ENCODE measurements at regions not wholly inside any gene's neighbourhood (a gene's known extent, or its start where the extent isn't known, plus 50 kb on each side); places are given as distances from the start of the nearest gene placed in this dataset.

- TF ChIP-seq SPI1 (IDR thresholded peaks at IDR 0.05; ENCODE audit: borderline replicate concordance, low read depth) (no peak), POLR2AphosphoS5 (IDR thresholded peaks at IDR 0.05; ENCODE audit: low read depth) (no peak), GABPA (IDR thresholded peaks at IDR 0.05; ENCODE audit: low read depth) (no peak), CTCF (IDR thresholded peaks at IDR 0.05; ENCODE audit: insufficient read depth, low read length) (no peak), REST (IDR thresholded peaks at IDR 0.05; ENCODE audit: insufficient replicate concordance, low read depth) (no peak)
- no peak for DNase-seq (ENCODE audit: low read depth in 1 of 2, low spot score in 1 of 2)
- H3K4me3 ChIP-seq (replicated peaks; ENCODE audit: insufficient read depth, low read length), result no peak overlapping the region
- no peak overlapping the region for H3K27ac ChIP-seq (replicated peaks)
- no peaks in the 10 kb centered on the region for H3K27me3 ChIP-seq (ENCODE audit: insufficient read depth, poor library complexity, severe bottlenecking)
Observed at GRCh38 chr16:51450909-51451308, 299.8 kb upstream of the SALL1 start.

GRCh38 chr16:51450376-51450775 is 299.3 kb upstream of the SALL1 start:
- DNase-seq (ENCODE audit: low read depth in 1 of 2, low spot score in 1 of 2), result no peak
- Histone ChIP-seq H3K27me3 (ENCODE audit: insufficient read depth, poor library complexity, severe bottlenecking) (no peaks in the 10 kb centered on the region), H3K4me3 (replicated peaks; ENCODE audit: insufficient read depth, low read length) (no peak overlapping the region), H3K27ac (replicated peaks) (no peak overlapping the region)
- no peak for TF ChIP-seq POLR2AphosphoS5 (IDR thresholded peaks at IDR 0.05; ENCODE audit: low read depth)
- no peak for TF ChIP-seq REST (IDR thresholded peaks at IDR 0.05; ENCODE audit: insufficient replicate concordance, low read depth)
- no peak for TF ChIP-seq CTCF (IDR thresholded peaks at IDR 0.05; ENCODE audit: insufficient read depth, low read length)
- no peak for TF ChIP-seq SPI1 (IDR thresholded peaks at IDR 0.05; ENCODE audit: borderline replicate concordance, low read depth)
- no peak for TF ChIP-seq GABPA (IDR thresholded peaks at IDR 0.05; ENCODE audit: low read depth)

GRCh38 chr16:51449441-51449840 is 298.4 kb upstream of the SALL1 start:
- no peak for TF ChIP-seq CTCF (IDR thresholded peaks at IDR 0.05; ENCODE audit: insufficient read depth, low read length)
- TF ChIP-seq REST (IDR thresholded peaks at IDR 0.05; ENCODE audit: insufficient replicate concordance, low read depth), result no peak
- no peak for TF ChIP-seq POLR2AphosphoS5 (IDR thresholded peaks at IDR 0.05; ENCODE audit: low read depth)
- no peak for TF ChIP-seq SPI1 (IDR thresholded peaks at IDR 0.05; ENCODE audit: borderline replicate concordance, low read depth)
- TF ChIP-seq GABPA (IDR thresholded peaks at IDR 0.05; ENCODE audit: low read depth), result no peak
- H3K4me3 ChIP-seq (replicated peaks; ENCODE audit: insufficient read depth, low read length), result no peak overlapping the region
- H3K27ac ChIP-seq (replicated peaks), result no peak overlapping the region
- DNase-seq (ENCODE audit: low read depth in 1 of 2, low spot score in 1 of 2), result no peak
- H3K27me3 ChIP-seq (ENCODE audit: insufficient read depth, poor library complexity, severe bottlenecking), result no peaks in the 10 kb centered on the region

Data from HL-60 (cell line).